Sigmoid colon (tissue), 6 donors: ENCODE measurements at regions not wholly inside any gene's neighbourhood (a gene's known extent, or its start where the extent isn't known, plus 50 kb on each side); places are given as distances from the start of the nearest gene placed in this dataset.

ENCODE experiments used
- DNase-seq: peaks from one replicate; pipeline ENCODE4 v3.0.0-alpha.2; 2019
- H3K27ac ChIP-seq, 4 donors: fragments of 200-600 bp; sonication (generic); one replicate each; pipeline ENCODE4 v1.5.1; 2016 to 2019; ENCODE audit warnings: mild to moderate bottlenecking in 1 of 4
- H3K27me3 ChIP-seq, 3 donors: fragments of 200-600 bp; sonication (generic); one replicate each; pipeline ENCODE4 v1.5.1; 2019; ENCODE audit warnings: mild to moderate bottlenecking in 1 of 3
- H3K36me3 ChIP-seq, 4 donors: fragments of 200-600 bp; sonication (generic); one replicate each; pipeline ENCODE4 v1.5.1; 2016 to 2019
- H3K4me1 ChIP-seq, 4 donors: fragments of 200-600 bp; sonication (generic); one replicate each; pipeline ENCODE4 v1.5.1; 2017 to 2019
- H3K4me3 ChIP-seq, 4 donors: fragments of 200-600 bp; sonication (generic); one replicate each; pipeline ENCODE4 v1.5.1; 2017 to 2019; ENCODE audit warnings: mild to moderate bottlenecking in 2 of 4, moderate library complexity in 1 of 4
- H3K9me3 ChIP-seq, 4 donors: fragments of 200-600 bp in 3 of 4; sonication (generic) in 3 of 4; one replicate each; pipeline versions ENCODE4 v1.5.1 to v1.6.1; 2013 to 2019
- EP300 ChIP-seq, 4 donors: sonication (generic); formaldehyde crosslinking; IDR thresholded peaks; one replicate each; pipeline ENCODE4 v1.6.1; 2017; ENCODE audit warnings: antibody characterized with exemption in 4 of 4
- POLR2A ChIP-seq, 2 donors: fragments of 450-650 bp; IDR thresholded peaks; one replicate each; pipeline ENCODE4 v1.6.1; 2016; ENCODE audit warnings: antibody characterized with exemption in 2 of 2, mild to moderate bottlenecking in 2 of 2, moderate library complexity in 2 of 2
- POLR2AphosphoS5 ChIP-seq, 4 donors: sonication (generic); formaldehyde crosslinking; IDR thresholded peaks; one replicate each; pipeline ENCODE4 v1.6.1; 2017; ENCODE audit warnings: antibody characterized with exemption in 4 of 4
- WGBS, 2 donors: extraction: QIAGEN DNeasy Blood & Tissue Kit; methylation state at CpG; one replicate each; pipeline ENCODE4 v1.1.7; 2013; 5-methylcytosine and 5-hydroxymethylcytosine counted together
- intact Hi-C: fragments of 100-400 bp; cut with DNase I; formaldehyde crosslinking; loops from one replicate; pipeline ENCODE4 v1.15.1; 2023
- TF ChIP-seq, protein P1 (sequence below), 4 experiments: fragments of 450-650 bp in 3 of 4; fragments of 200-600 bp in 1 of 4; IDR thresholded peaks; one replicate each; pipeline ENCODE4 v1.5.1; 2016 to 2019; ENCODE audit warnings: antibody characterized with exemption in 4 of 4, mild to moderate bottlenecking in 3 of 4, moderate library complexity in 2 of 4
- donor health status: healthy with polysubstance abuse.
- donor health status: healthy.

- DNase-seq, result no peak
Measured at GRCh38 chr7:87000344-87000743, 59.1 kb downstream of the ELAPOR2 start.

DNA sequence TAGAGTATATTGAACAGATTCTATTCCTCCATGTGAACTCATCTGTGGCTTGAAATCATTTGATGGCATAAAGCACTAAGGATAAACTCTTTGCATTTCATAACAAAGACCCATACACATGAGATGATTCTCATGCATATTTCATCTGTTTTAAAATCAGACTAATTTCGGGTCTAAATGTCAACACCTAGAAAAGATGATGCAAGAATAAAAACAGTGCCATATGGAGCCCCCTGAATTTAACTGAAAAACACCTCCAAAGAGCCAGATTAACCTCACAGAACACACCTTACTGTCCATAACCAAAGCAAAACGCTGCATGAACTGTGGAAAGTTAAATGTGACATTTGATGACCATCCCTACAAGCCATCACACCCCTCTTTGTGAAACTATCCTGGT is 59.7 kb downstream of the ELAPOR2 start:
- intact Hi-C loops, result no loop called here
- no peaks in the 10 kb centered on the region for H3K27me3 ChIP-seq
- H3K4me3 ChIP-seq, result no peak overlapping the region
- peaks cover 0 to 18% (median 8%) of the 10 kb centered on the region in 4 donors for H3K4me1 ChIP-seq
- 83 to 88% methylated on average over 2 of the region's 2 CpGs for WGBS, 2 donors
- no peaks in the 10 kb centered on the region for H3K9me3 ChIP-seq
- H3K36me3 ChIP-seq, result no peaks in the 10 kb centered on the region
- TF ChIP-seq POLR2AphosphoS5 (IDR thresholded peaks at IDR 0.05), result no peak
- TF ChIP-seq, protein P1, sequence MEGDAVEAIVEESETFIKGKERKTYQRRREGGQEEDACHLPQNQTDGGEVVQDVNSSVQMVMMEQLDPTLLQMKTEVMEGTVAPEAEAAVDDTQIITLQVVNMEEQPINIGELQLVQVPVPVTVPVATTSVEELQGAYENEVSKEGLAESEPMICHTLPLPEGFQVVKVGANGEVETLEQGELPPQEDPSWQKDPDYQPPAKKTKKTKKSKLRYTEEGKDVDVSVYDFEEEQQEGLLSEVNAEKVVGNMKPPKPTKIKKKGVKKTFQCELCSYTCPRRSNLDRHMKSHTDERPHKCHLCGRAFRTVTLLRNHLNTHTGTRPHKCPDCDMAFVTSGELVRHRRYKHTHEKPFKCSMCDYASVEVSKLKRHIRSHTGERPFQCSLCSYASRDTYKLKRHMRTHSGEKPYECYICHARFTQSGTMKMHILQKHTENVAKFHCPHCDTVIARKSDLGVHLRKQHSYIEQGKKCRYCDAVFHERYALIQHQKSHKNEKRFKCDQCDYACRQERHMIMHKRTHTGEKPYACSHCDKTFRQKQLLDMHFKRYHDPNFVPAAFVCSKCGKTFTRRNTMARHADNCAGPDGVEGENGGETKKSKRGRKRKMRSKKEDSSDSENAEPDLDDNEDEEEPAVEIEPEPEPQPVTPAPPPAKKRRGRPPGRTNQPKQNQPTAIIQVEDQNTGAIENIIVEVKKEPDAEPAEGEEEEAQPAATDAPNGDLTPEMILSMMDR (IDR thresholded peaks at IDR 0.05), result no peak
- TF ChIP-seq POLR2A (IDR thresholded peaks at IDR 0.05), result no peak
- TF ChIP-seq EP300 (IDR thresholded peaks at IDR 0.05), result no peak
- DNase-seq, result no peak
- H3K27ac ChIP-seq, result peak overlapping the region in 1 of 4 donors; percentile 10

More at GRCh38 chr7:87000344-87000743, 59.1 kb downstream of the ELAPOR2 start:
- WGBS, 2 donors, result 73 to 82% methylated on average over 1 of the region's 1 CpG
- H3K9me3 ChIP-seq, result no peaks in the 10 kb centered on the region
- TF ChIP-seq, protein P1 (IDR thresholded peaks at IDR 0.05), result no peak
- no peak for TF ChIP-seq POLR2A (IDR thresholded peaks at IDR 0.05)
- no peak for TF ChIP-seq POLR2AphosphoS5 (IDR thresholded peaks at IDR 0.05)
- TF ChIP-seq EP300 (IDR thresholded peaks at IDR 0.05), result no peak
- no peak overlapping the region for H3K4me3 ChIP-seq
- H3K4me1 ChIP-seq, result peaks cover 0 to 18% (median 8%) of the 10 kb centered on the region in 4 donors
- intact Hi-C loops, result no loop called here
- no peaks in the 10 kb centered on the region for H3K36me3 ChIP-seq
- H3K27ac ChIP-seq, result peak overlapping the region in 2 of 4 donors; percentile 10 to 29
- H3K27me3 ChIP-seq, result no peaks in the 10 kb centered on the region

GRCh38 chr7:86995814-86996213 is 63.6 kb downstream of the ELAPOR2 start:
- TF ChIP-seq POLR2AphosphoS5 (IDR thresholded peaks at IDR 0.05), result no peak
- TF ChIP-seq, protein P1 (IDR thresholded peaks at IDR 0.05), result no peak
- TF ChIP-seq EP300 (IDR thresholded peaks at IDR 0.05), result no peak
- no peak for TF ChIP-seq POLR2A (IDR thresholded peaks at IDR 0.05)
- Histone ChIP-seq H3K4me3 (no peak overlapping the region), H3K9me3 (no peaks in the 10 kb centered on the region), H3K36me3 (no peaks in the 10 kb centered on the region), H3K4me1 (peaks cover 0 to 20% (median 11%) of the 10 kb centered on the region in 4 donors), H3K27me3 (no peaks in the 10 kb centered on the region), H3K27ac (no peak overlapping the region)
- no peak for DNase-seq
- 88 to 91% methylated on average over 1 of the region's 1 CpG for WGBS, 2 donors
- intact Hi-C loops, result no loop called here

- TF ChIP-seq EP300 (IDR thresholded peaks at IDR 0.05) (no peak), POLR2A (IDR thresholded peaks at IDR 0.05) (no peak), POLR2AphosphoS5 (IDR thresholded peaks at IDR 0.05) (no peak)
- TF ChIP-seq, protein P1 (IDR thresholded peaks at IDR 0.05), result no peak
- Histone ChIP-seq H3K27ac (no peak overlapping the region), H3K9me3 (no peaks in the 10 kb centered on the region), H3K27me3 (no peaks in the 10 kb centered on the region), H3K4me1 (peaks cover 0 to 14% (median 8%) of the 10 kb centered on the region in 4 donors), H3K36me3 (no peaks in the 10 kb centered on the region), H3K4me3 (no peak overlapping the region)
- no peak for DNase-seq
- WGBS, 2 donors, result 80 to 86% methylated on average over 6 of the region's 6 CpGs
- intact Hi-C loops, result no loop called here
Measured at GRCh38 chr7:86995052-86995725, 64.3 kb downstream of the ELAPOR2 start.
